DMS153 treated with DMSO at 0.1 percent for 48 hours (cell line): ENCODE measurements at regions not wholly inside any gene's neighbourhood (a gene's known extent, or its start where the extent isn't known, plus 50 kb on each side); places are given as distances from the start of the nearest gene placed in this dataset.
"Not testable (repeated sequence)": the region's sequence is repeated elsewhere in the genome, so short reads cannot be mapped to it uniquely, and the experiment has no call there.

Source experiments
- DNase-seq: peaks from one replicate; lab custom pipeline; 2025; ENCODE audit not compliant: unreplicated experiment; lab: John Stamatoyannopoulos, UW

DNA sequence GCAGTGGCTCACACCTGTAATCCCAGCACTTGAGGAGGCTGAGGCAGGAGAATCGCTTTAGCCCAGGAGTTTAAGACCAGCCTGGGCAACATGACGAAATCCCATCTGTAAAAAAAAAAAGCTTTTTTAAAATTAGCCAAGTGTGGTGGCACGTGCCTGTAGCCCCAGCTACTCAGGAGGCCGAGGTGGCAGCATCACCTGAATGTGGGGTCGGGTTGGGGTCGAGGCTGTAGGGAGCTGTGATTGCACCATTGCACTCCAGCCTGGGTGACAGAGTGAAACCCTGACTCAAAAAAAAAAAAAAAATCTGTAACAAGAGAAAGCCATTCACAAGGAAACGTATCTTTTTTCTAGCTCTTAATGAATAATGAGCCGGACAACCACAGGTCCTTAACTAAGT, 74.7 kb upstream of the DLG1 start:
- DNase-seq = no peak

GRCh38 chr3:197372047-197372661, 73.7 kb upstream of the DLG1 start:
- no peak for DNase-seq

- DNase-seq = peak; percentile 77
Observed at GRCh38 chr3:197371591-197372046, 73.2 kb upstream of the DLG1 start.

GRCh38 chr3:197369545-197369944, 71.1 kb upstream of the DLG1 start:
- no peak for DNase-seq

GRCh38 chr3:197368821-197369220, 70.4 kb upstream of the DLG1 start:
- DNase-seq = no peak

GRCh38 chr3:197368330-197368729, 69.9 kb upstream of the DLG1 start:
- DNase-seq = no peak

DNA sequence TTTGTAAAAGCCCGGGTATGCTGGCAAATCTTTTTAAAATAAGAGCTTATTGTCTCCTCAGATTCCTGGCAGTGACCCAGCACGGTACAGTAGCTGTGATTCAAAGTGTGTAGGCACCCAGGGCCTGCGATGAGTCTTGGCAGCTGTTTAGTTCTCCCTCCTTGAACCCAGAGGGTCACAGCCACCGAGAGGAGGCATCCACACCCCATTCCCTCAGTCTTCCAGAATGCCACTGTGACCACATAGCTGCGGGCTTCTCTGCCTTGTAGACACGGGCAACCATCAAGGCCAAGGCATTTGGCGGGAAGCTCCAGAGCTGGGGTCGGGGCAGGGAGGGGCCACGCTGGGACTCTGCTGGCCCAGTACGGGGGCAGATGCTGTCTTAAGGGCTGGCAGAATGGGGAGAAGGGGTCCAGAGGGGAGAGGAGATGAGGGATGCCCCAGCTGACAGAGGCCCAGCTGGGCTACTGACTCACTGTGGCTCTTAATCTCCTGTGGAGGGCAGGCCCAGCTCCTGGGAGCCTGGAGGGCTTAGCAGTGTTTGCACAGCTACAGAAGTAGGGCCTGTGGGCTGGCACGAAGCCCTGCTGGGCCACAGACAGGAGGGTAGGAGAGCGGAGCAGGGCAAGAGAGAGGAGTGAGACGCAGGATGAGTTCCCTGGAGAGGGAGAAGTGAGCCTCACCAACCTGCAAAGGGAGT, 68.8 kb upstream of the DLG1 start:
- peak; percentile 49 for DNase-seq

GRCh38 chr3:197366301-197367044, 68.1 kb upstream of the DLG1 start:
- DNase-seq = no peak

GRCh38 chr3:197365586-197365985, 67.2 kb upstream of the DLG1 start:
- DNase-seq = no peak

- peak; percentile 25 for DNase-seq
Observed at GRCh38 chr3:197364410-197365071, 66.1 kb upstream of the DLG1 start.

DNA sequence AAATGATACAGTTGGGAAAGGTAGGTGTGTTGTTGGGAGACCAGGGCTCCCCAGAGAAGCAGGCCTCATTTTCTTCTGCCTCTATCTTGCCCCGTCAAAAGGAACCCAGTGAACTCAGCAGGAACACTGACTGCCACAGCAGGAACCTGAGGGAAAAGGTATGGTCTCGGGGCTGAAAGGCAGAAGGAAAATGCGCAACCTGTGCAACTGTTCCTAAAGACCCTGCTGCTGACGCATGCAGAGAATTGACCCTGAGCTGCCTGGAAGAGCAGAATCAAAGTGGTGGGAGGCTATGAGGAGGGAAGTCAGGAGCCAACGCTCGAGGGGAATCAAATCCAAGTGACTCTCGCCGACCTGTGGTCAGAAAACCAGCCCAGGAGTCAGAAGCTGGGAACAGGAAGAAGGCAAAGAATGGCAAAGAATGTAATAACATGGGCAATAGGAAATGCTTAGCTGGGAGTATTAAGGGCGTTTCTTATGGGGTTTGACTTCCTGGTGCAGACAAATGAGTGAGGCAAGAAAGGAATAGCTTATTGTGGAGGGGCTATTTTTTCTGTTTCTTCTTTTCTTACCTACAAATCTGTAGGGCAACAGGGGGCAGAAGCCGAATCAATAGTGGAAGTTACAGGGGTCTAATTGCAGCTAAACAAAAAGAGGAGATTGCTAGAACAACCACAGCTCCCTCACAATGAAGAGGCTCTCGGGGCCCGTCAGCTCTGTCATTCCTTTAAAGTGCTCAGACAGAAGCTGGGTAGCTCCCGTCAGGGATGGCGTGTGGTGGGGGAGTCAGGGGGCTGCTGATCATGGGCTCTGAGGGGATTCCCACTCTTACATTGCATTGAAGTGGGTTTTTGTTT, 65.4 kb upstream of the DLG1 start:
- no peak for DNase-seq

DNA sequence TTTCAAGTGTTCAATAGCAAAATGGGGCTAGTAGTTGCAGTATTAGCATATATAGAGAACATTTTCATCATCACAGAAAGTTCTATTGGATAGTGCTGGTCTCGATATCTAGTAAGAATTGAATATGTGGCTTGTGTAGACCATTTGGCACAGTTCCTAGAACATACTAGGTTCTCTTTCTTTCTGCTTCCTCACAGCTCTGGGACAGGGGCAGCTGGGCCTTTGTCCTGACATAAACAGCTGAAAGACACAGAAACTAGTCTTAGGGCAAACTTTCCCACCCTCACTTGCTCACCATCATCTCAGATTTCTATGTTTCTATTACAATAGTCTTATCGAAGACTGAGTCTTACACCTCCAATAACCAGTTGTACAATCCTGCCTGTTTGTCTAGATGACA, 63.7 kb upstream of the DLG1 start:
- no peak for DNase-seq

DNA sequence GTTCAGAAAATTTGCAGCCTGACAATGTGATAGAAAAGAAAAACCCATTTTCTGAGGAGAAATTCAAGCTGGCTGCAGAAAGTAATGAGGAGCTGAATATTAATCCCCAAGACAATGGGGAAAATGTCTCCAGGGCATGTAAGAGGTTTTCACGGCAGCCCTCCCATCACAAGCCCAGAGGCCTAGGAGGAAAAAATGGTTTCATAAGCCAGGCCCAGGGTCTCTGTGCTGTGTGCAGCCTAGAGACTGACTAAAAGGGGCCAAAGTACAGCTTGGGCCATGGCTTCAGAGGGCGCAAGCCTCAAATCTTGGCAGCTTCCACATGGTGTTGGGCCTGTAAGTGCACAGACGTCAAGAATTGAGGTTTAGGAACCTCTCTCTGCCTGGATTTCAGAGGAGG, 61.7 kb upstream of the DLG1 start:
- DNase-seq = not testable (repeated sequence)

- not testable (repeated sequence) for DNase-seq
Observed at GRCh38 chr3:197359476-197359875, 61.1 kb upstream of the DLG1 start.

GRCh38 chr3:197356741-197357140, 58.3 kb upstream of the DLG1 start:
- no peak for DNase-seq

- DNase-seq = no peak
Observed at GRCh38 chr3:197356275-197356674, 57.9 kb upstream of the DLG1 start.

DNA sequence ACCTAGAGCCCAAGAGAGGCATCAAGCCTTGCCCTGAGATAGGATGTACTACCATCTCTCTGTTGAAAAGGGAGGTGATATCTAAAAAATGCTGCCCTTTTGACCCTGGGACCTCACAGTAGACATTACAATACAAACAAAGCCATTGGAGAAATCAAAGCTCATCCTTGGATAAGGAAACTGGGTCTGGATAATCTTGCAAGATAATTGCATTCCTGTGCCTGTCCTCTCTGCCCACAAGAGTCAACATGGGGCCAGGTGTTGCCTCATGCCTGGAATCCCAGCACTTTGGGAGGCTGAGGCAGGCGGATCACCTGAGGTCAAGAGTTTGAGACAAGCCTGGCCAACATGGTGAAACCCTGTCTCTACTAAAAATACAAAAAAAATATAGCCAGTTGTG, 57.3 kb upstream of the DLG1 start:
- no peak for DNase-seq

DNA sequence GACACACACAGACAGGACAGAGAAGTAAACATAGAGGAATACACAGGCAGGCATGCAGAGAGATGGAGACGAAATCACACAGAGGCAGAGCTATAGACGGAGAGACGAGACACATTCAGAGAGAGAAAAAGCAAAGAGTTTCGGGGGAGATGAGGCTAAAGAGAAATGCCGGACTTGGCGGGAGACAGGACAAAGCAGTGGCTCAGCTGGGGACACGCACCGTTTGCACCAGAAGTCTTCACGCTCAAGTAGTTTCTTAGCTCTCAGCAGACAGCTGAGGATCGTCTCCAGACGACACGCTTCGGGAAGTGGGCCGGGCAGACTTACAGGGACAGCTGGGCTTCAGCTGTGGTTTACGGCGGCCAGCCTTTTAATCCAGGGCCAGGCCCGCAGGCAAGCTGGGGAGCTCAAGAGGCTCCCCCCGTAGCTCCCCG, 56.2 kb upstream of the DLG1 start:
- no peak for DNase-seq

- DNase-seq = no peak
Observed at GRCh38 chr3:197353867-197354567, 55.6 kb upstream of the DLG1 start.
